Activated naive CD4-positive, alpha-beta T cell treated with anti-CD3 and anti-CD28 coated beads, Interleukin-2, amount 50 U/mL, for 72 hours (primary cell): ENCODE measurements at regions not wholly inside any gene's neighbourhood (a gene's known extent, or its start where the extent isn't known, plus 50 kb on each side); places are given as distances from the start of the nearest gene placed in this dataset.

Experiments used
- ATAC-seq, 2 donors: fragments of 150-1000 bp; cut with Tn5 transposase; 2 replicates each; pipeline ENCODE4 v1.10.0; 2021; ENCODE audit warnings: mild to moderate bottlenecking in 2 of 2, moderate library complexity in 2 of 2
- DNase-seq, 2 donors: peaks; one replicate each; pipeline ENCODE4 v3.0.0; 2021 to 2022; ENCODE audit warnings: low spot score in 2 of 2
- H3K27ac Mint-ChIP-seq, 2 donors: one replicate each; pipeline ENCODE4 v1.8.0; 2022; ENCODE audit warnings: mild to moderate bottlenecking in 2 of 2, mixed read lengths in 2 of 2
- H3K36me3 Mint-ChIP-seq, 2 donors: one replicate each; pipeline ENCODE4 v1.8.0; 2022; ENCODE audit warnings: mixed read lengths in 2 of 2
- H3K9me3 Mint-ChIP-seq, 2 donors: one replicate each; pipeline ENCODE4 v1.8.0; 2022; ENCODE audit warnings: mixed read lengths in 2 of 2

GRCh38 chr2:221786297-221786926 lies 214.3 kb upstream of the EPHA4 start:
- DNase-seq (no peak), ATAC-seq (no peak)
- no peaks in the 10 kb centered on the region for H3K36me3 Mint-ChIP-seq
- peaks cover 5% of the 10 kb centered on the region in 2 donors for H3K9me3 Mint-ChIP-seq
- no peak overlapping the region for H3K27ac Mint-ChIP-seq

GRCh38 chr2:221780281-221780688 lies 208.2 kb upstream of the EPHA4 start:
- Mint-ChIP-seq H3K36me3 (no peaks in the 10 kb centered on the region), H3K27ac (no peak overlapping the region), H3K9me3 (peaks cover 5 to 7% of the 10 kb centered on the region in 2 donors)
- DNase-seq, result no peak
- no peak for ATAC-seq

GRCh38 chr2:221779614-221780067 lies 207.5 kb upstream of the EPHA4 start:
- Mint-ChIP-seq H3K36me3 (no peaks in the 10 kb centered on the region), H3K27ac (no peak overlapping the region), H3K9me3 (peaks cover 5 to 7% of the 10 kb centered on the region in 2 donors)
- ATAC-seq (no peak), DNase-seq (no peak)

- ATAC-seq (no peak), DNase-seq (no peak)
- peaks cover 5 to 7% of the 10 kb centered on the region in 2 donors for H3K9me3 Mint-ChIP-seq
- H3K36me3 Mint-ChIP-seq, result no peaks in the 10 kb centered on the region
- no peak overlapping the region for H3K27ac Mint-ChIP-seq
Observed at GRCh38 chr2:221778025-221778424, 205.9 kb upstream of the EPHA4 start.

GRCh38 chr2:221777119-221777518 lies 205.0 kb upstream of the EPHA4 start:
- Mint-ChIP-seq H3K27ac (no peak overlapping the region), H3K9me3 (peaks cover 4 to 10% of the 10 kb centered on the region in 2 donors), H3K36me3 (no peaks in the 10 kb centered on the region)
- DNase-seq (no peak), ATAC-seq (no peak)

GRCh38 chr2:221775096-221775495 lies 203.0 kb upstream of the EPHA4 start:
- DNase-seq (no peak), ATAC-seq (no peak)
- Mint-ChIP-seq H3K27ac (no peak overlapping the region), H3K9me3 (peaks cover 4 to 10% of the 10 kb centered on the region in 2 donors), H3K36me3 (no peaks in the 10 kb centered on the region)

- peaks cover 4 to 10% of the 10 kb centered on the region in 2 donors for H3K9me3 Mint-ChIP-seq
- no peaks in the 10 kb centered on the region for H3K36me3 Mint-ChIP-seq
Observed at GRCh38 chr2:221774136-221774535, 202.0 kb upstream of the EPHA4 start.

GRCh38 chr2:221771297-221771696 lies 199.2 kb upstream of the EPHA4 start:
- ATAC-seq, result no peak
- Mint-ChIP-seq H3K36me3 (no peaks in the 10 kb centered on the region), H3K9me3 (peaks cover 3 to 4% of the 10 kb centered on the region in 2 donors), H3K27ac (no peak overlapping the region)
- no peak for DNase-seq

More at GRCh38 chr2:221774136-221774535, 202.0 kb upstream of the EPHA4 start:
- ATAC-seq, result no peak
- H3K27ac Mint-ChIP-seq, result no peak overlapping the region
- DNase-seq, result no peak

- ATAC-seq (no peak), DNase-seq (no peak)
- Mint-ChIP-seq H3K36me3 (no peaks in the 10 kb centered on the region), H3K27ac (no peak overlapping the region), H3K9me3 (peaks cover under 1 to 1% of the 10 kb centered on the region in 2 donors)
Observed at GRCh38 chr2:221767106-221768012, 195.3 kb upstream of the EPHA4 start.

GRCh38 chr2:221762496-221762895 lies 190.4 kb upstream of the EPHA4 start:
- no peaks in the 10 kb centered on the region for H3K36me3 Mint-ChIP-seq
- H3K27ac Mint-ChIP-seq, result no peak overlapping the region
- DNase-seq (no peak), ATAC-seq (no peak)
- H3K9me3 Mint-ChIP-seq, result peaks cover 15 to 18% of the 10 kb centered on the region in 2 donors

GRCh38 chr2:221761260-221761659 lies 189.2 kb upstream of the EPHA4 start:
- peaks cover 15 to 22% of the 10 kb centered on the region in 2 donors for H3K9me3 Mint-ChIP-seq
- no peaks in the 10 kb centered on the region for H3K36me3 Mint-ChIP-seq
- DNase-seq, result no peak
- H3K27ac Mint-ChIP-seq, result no peak overlapping the region
- no peak for ATAC-seq

- Mint-ChIP-seq H3K36me3 (no peaks in the 10 kb centered on the region), H3K27ac (no peak overlapping the region), H3K9me3 (peaks cover 15 to 25% of the 10 kb centered on the region in 2 donors)
- ATAC-seq (no peak), DNase-seq (no peak)
Observed at GRCh38 chr2:221758076-221758475, 186.0 kb upstream of the EPHA4 start.

- no peak overlapping the region for H3K27ac Mint-ChIP-seq
- ATAC-seq, result no peak
- no peak for DNase-seq
- peaks cover 8 to 11% of the 10 kb centered on the region in 2 donors for H3K9me3 Mint-ChIP-seq
- no peaks in the 10 kb centered on the region for H3K36me3 Mint-ChIP-seq
Observed at GRCh38 chr2:221753401-221753800, 181.3 kb upstream of the EPHA4 start.

GRCh38 chr2:221752781-221753180 lies 180.7 kb upstream of the EPHA4 start:
- no peaks in the 10 kb centered on the region for H3K36me3 Mint-ChIP-seq
- no peak overlapping the region for H3K27ac Mint-ChIP-seq
- ATAC-seq, result peak in 1 of 2 donors; percentile 57
- H3K9me3 Mint-ChIP-seq, result peaks cover 3 to 10% of the 10 kb centered on the region in 2 donors
- DNase-seq, result no peak

- ATAC-seq (no peak), DNase-seq (no peak)
- peaks cover 4 to 11% of the 10 kb centered on the region in 2 donors for H3K9me3 Mint-ChIP-seq
- no peaks in the 10 kb centered on the region for H3K36me3 Mint-ChIP-seq
- no peak overlapping the region for H3K27ac Mint-ChIP-seq
Observed at GRCh38 chr2:221750316-221750715, 178.2 kb upstream of the EPHA4 start.

- peak in 1 of 2 donors; percentile 67 for ATAC-seq
- H3K36me3 Mint-ChIP-seq, result no peaks in the 10 kb centered on the region
- peak in 1 of 2 donors; percentile 2 for DNase-seq
- peaks cover 4 to 12% of the 10 kb centered on the region in 2 donors for H3K9me3 Mint-ChIP-seq
- no peak overlapping the region for H3K27ac Mint-ChIP-seq
Observed at GRCh38 chr2:221747289-221747972, 175.3 kb upstream of the EPHA4 start.
